ENCODE measurements at regions not wholly inside any gene's neighbourhood (a gene's known extent, or its start where the extent isn't known, plus 50 kb on each side); places are given as distances from the start of the nearest gene placed in this dataset.

DNA sequence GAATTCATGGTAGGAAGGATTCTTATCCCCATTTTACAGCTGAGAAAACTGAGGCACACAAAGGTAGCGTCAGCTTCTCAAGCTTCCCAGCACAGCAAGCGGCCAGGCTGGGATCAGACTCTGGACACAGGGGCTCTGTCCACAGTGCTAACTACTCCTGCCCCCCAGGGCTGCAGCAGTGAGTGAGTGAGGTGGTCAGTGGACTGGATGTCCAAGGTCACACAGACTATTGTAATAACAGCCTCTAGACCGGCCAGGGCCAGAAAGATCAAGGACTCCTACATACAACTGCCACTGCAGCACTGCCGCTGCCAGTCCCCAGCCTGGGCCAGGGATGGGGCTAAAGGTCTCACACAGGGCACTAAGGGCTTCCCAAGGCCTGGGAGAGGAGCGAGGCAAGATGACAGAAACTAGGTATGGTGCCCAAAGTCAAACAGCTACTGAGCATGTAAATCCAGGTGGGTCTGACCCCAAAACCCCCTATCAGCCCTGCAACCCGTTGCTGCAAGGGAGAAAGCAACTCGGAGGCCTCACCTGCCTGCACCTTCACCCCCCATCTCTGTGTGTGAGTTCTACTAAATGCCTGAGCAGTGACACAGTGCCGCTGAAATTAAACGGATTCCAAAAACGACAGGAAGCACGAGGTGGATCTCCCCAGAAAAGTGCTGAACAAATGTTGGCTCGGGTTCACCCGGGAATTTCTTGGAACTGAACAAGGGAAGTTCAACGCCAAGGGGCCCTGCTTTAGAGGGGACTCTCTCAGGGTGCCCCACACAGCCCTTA lies 161.8 kb upstream of the GRK3 start:
- no peak for TF ChIP-seq JUND (IDR thresholded peaks at IDR 0.05)
- TF ChIP-seq, protein P1, sequence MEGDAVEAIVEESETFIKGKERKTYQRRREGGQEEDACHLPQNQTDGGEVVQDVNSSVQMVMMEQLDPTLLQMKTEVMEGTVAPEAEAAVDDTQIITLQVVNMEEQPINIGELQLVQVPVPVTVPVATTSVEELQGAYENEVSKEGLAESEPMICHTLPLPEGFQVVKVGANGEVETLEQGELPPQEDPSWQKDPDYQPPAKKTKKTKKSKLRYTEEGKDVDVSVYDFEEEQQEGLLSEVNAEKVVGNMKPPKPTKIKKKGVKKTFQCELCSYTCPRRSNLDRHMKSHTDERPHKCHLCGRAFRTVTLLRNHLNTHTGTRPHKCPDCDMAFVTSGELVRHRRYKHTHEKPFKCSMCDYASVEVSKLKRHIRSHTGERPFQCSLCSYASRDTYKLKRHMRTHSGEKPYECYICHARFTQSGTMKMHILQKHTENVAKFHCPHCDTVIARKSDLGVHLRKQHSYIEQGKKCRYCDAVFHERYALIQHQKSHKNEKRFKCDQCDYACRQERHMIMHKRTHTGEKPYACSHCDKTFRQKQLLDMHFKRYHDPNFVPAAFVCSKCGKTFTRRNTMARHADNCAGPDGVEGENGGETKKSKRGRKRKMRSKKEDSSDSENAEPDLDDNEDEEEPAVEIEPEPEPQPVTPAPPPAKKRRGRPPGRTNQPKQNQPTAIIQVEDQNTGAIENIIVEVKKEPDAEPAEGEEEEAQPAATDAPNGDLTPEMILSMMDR (IDR thresholded peaks at IDR 0.05 in 2 of 3, conservative IDR thresholded peaks at IDR 0.05 in 1 of 3; ENCODE audit: borderline replicate concordance in 1 of 3, insufficient read depth in 1 of 3, low read depth in 2 of 3, low read length in 2 of 3): no peak
- no peak for TF ChIP-seq TCF7L2 (IDR thresholded peaks at IDR 0.05; ENCODE audit: borderline replicate concordance, extremely low read depth, insufficient read depth, insufficient read length)
- TF ChIP-seq POLR2AphosphoS5 (IDR thresholded peaks at IDR 0.05; ENCODE audit: low read depth, low read length): no peak
- no peak for TF ChIP-seq YY1 (IDR thresholded peaks at IDR 0.05; ENCODE audit: extremely low read depth, insufficient replicate concordance, low read depth, low read length)
- no peak for TF ChIP-seq SP1 (IDR thresholded peaks at IDR 0.05; ENCODE audit: low read depth)
- no peak for TF ChIP-seq SIN3A (IDR thresholded peaks at IDR 0.05; ENCODE audit: low read depth)
- TF ChIP-seq, protein P2, sequence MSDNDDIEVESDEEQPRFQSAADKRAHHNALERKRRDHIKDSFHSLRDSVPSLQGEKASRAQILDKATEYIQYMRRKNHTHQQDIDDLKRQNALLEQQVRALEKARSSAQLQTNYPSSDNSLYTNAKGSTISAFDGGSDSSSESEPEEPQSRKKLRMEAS (IDR thresholded peaks at IDR 0.05): no peak
- no peak for TF ChIP-seq CBX3 (IDR thresholded peaks at IDR 0.05; ENCODE audit: low read depth)
- TF ChIP-seq RAD21 (IDR thresholded peaks at IDR 0.05; ENCODE audit: low read depth): no peak
- no peak for TF ChIP-seq EGR1 (IDR thresholded peaks at IDR 0.05; ENCODE audit: low read depth)
- TF ChIP-seq, protein P3, sequence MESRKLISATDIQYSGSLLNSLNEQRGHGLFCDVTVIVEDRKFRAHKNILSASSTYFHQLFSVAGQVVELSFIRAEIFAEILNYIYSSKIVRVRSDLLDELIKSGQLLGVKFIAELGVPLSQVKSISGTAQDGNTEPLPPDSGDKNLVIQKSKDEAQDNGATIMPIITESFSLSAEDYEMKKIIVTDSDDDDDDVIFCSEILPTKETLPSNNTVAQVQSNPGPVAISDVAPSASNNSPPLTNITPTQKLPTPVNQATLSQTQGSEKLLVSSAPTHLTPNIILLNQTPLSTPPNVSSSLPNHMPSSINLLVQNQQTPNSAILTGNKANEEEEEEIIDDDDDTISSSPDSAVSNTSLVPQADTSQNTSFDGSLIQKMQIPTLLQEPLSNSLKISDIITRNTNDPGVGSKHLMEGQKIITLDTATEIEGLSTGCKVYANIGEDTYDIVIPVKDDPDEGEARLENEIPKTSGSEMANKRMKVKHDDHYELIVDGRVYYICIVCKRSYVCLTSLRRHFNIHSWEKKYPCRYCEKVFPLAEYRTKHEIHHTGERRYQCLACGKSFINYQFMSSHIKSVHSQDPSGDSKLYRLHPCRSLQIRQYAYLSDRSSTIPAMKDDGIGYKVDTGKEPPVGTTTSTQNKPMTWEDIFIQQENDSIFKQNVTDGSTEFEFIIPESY (IDR thresholded peaks at IDR 0.05; ENCODE audit: extremely low read depth, insufficient replicate concordance, low read length): no peak
- TF ChIP-seq POLR2A (IDR thresholded peaks at IDR 0.05; ENCODE audit: borderline replicate concordance, extremely low read depth, insufficient read depth, insufficient read length): no peak
- TF ChIP-seq, protein P4, sequence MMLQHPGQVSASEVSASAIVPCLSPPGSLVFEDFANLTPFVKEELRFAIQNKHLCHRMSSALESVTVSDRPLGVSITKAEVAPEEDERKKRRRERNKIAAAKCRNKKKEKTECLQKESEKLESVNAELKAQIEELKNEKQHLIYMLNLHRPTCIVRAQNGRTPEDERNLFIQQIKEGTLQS (IDR thresholded peaks at IDR 0.05): no peak
